Activated naive CD4-positive, alpha-beta T cell (primary cell): ENCODE measurements at regions not wholly inside any gene's neighbourhood (a gene's known extent, or its start where the extent isn't known, plus 50 kb on each side); places are given as distances from the start of the nearest gene placed in this dataset.

Experiments used
- DNase-seq, 4 experiments: peaks; one replicate each; lab custom pipeline; 2025; lab: John Stamatoyannopoulos, UW

DNA sequence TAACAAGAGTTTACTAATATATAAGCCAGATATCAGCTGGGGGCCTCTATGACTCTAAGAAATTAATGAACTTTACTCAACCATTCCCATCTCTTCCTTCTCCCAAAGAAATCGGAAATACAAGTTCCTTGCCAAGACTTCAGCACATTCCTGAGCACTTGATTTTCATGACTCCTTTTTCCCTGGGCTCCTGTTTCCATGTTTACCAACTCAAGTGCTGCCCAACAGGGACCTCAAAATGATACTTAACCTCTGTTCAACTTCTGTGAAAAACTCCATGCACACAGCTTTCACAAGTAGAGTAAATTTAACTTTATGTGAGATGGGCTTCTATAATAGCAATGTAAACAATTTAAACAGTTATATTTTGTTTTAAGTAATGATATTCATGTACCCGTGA lies 315.8 kb upstream of the CDIN1 start:
- no peak for DNase-seq

DNA sequence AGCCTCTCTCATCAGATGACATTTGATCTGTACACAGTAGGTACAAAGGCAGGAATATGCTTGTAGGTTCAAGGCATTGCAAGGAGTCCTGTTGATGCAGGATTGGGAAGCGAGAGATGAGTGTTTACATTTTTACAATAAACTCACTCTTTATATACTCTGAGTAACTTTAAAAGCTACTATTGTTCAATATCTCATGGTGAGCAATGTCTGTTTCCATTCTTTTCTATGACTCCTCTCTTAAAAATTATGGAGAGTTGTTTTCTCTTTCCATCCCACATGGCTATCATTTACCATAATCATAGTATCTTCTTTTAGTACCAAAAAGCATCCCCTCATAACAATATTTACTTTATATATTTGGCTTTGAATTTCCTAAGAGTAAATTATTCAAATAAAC lies 314.0 kb upstream of the CDIN1 start:
- no peak for DNase-seq

- no peak for DNase-seq
Observed at GRCh38 chr15:36271048-36271447, 308.4 kb upstream of the CDIN1 start.

- DNase-seq, result no peak
Observed at GRCh38 chr15:36275656-36276055, 303.8 kb upstream of the CDIN1 start.

DNA sequence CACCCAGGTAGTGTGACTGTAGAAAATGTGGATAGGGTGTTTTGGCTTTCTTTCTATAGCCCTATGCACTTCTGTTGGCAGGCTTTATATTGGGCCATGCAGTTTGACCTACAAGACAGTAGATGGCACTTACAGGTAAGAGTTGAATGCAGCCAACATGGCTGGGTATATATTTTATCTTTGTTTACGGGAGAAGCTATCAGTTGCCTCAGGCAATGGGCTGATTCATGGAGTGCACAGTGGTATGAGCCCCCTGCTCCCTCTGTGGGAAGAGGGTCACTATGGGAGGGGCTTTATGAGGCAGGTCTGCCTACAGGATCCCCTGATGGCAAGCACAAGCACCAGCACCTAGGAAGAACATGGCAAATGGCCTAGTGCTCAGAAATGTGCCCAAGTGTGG lies 301.2 kb upstream of the CDIN1 start:
- no peak for DNase-seq

- no peak for DNase-seq
Observed at GRCh38 chr15:36282821-36283220, 296.6 kb upstream of the CDIN1 start.

GRCh38 chr15:36284911-36285310 lies 294.5 kb upstream of the CDIN1 start:
- DNase-seq, result no peak

DNA sequence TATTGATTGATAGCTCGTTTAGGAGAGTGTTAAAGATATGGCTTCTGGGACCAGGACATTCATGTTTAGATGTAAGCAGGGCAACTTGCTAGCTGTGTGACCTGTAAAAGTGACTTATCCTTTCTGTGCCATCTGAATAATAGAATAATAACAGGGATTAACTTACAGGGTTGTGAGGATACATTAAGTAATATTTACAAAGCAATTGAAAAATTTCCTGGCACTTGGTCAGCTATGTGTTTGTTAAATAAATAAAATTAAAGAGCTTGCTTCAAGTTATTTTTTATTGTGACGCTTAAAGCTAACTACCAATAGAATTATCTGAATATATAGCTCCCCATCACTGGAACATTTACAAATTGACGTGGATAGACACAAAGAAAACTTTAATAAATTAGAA lies 287.9 kb upstream of the CDIN1 start:
- no peak for DNase-seq

DNA sequence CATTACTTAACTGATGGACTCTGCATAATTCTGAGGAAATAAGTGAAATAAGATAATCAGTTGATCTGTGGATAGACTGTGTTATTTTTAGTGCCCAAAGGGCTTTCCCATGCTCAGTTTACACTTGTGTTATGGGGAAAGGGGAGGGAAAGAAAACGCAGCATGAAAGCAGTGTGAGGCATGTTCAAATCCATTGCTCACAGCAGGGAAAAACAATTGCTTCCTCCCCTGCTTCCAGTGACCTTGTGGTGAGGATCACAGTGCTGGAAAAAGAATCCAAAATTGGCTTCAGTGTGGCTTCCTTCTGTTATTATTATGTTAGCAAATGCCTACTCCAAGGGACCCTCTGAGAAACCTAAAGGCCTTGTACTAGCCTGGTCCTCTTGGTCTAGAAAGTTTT lies 285.1 kb upstream of the CDIN1 start:
- DNase-seq, result no peak

GRCh38 chr15:36301947-36302346 lies 277.5 kb upstream of the CDIN1 start:
- no peak for DNase-seq

- DNase-seq, result no peak
Observed at GRCh38 chr15:36313021-36313420, 266.4 kb upstream of the CDIN1 start.

DNA sequence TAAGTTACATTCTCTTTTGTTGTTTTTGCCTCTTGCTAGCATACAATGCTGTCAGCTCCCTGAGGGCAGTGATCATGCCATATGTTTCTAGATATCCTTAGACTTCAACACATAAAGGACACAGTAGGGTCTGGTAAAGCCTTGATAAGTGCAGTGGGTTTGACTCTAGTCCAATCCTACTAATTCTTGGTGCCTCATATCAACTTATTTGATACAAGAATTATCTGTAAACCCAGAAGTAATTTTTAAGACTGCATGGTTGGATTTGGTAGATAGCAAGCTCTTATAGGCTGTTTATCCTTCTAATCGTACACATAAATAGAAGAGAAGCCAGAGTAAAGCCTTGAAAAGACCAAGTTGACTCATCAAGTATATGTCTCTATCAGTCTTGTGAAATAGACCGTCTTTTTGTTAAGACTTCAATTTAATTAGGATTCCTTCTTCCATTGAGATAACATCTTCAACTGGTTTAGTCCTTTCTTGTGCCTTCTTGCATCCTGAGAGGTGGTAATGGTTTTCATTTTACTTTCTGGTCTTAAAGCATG lies 265.6 kb upstream of the CDIN1 start:
- no peak for DNase-seq

GRCh38 chr15:36315649-36316048 lies 263.8 kb upstream of the CDIN1 start:
- no peak for DNase-seq

GRCh38 chr15:36323615-36324014 lies 255.8 kb upstream of the CDIN1 start:
- no peak for DNase-seq

DNA sequence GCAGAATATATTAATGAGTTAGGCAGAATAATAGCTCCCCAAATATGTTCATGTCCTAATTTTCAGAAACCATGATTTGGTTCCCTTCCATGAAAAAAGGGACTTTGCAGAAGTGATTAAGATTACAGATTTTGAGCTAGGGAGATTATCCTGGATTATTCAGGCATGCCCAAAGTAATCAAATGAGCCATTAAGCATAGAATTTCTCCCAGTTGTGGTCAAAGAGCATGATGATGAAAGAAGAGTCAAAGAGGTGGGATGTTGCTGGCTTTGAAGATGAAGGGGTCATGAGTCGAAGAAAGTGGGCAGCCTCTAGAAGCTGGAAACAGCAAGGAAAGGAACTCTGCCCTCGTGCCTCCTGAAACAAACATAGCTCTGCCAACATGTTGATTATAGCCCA lies 254.2 kb upstream of the CDIN1 start:
- DNase-seq, result no peak

DNA sequence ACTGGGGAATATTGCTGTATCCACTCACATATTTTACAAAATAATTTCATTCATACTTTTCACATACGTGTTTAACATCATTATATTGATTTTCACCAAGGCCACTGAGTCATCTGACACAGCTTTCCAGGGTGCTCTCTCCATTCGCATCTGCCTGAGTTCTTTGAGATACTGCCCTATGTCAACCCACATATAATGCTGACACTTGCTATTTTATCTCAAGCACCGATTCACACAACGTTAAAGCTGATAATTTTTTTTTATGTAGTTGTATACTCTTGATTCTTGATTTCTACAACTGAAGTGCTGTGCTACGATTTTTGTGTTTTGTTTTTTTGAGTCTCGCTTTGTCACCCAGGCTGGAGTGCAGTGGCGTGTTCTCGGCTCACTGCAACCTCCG lies 249.8 kb upstream of the CDIN1 start:
- DNase-seq, result no peak

DNA sequence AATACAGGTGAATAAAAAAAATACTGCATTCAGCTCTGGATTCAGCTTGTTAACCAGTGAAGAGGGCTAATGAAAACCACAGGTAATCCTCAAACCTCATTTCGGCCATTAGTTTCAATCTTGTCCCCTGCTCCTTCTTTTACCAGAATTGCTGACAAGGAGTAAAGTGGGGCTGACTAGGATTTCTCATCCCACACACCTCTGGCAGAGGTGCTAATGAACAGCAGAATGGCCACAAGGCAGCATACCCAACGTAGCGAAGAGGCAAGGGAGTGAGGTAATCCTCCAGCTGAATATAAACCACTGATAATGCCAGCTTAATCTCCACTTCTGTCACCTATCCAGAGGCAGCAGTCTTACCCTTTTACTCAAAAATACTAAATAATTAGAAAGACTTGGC lies 248.8 kb upstream of the CDIN1 start:
- DNase-seq, result no peak

GRCh38 chr15:36331531-36332275 lies 247.7 kb upstream of the CDIN1 start:
- DNase-seq, result no peak

- DNase-seq, result no peak
Observed at GRCh38 chr15:36332301-36332700, 247.1 kb upstream of the CDIN1 start.

GRCh38 chr15:36332896-36333295 lies 246.5 kb upstream of the CDIN1 start:
- DNase-seq, result no peak

GRCh38 chr15:36334059-36334458 lies 245.4 kb upstream of the CDIN1 start:
- no peak for DNase-seq

DNA sequence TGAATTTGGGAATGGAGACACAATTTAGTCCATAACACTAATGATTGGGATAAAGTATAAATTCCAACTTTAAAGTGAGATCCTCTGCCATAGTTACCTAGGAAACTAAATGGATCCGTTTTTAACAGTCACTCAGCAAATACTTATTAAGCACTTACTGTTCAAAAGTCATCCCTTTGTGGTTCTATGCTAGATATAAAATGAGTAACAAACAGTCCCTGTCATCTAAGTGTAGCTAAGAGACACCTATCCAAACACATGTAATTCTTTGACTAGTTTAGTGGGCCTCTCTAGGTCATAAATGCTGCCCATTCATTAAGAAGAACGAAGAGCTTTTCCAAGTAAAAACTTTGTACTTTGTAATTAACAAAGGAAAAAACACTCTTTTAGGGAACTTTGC lies 244.2 kb upstream of the CDIN1 start:
- DNase-seq, result no peak

- DNase-seq, result no peak
Observed at GRCh38 chr15:36335659-36336058, 243.8 kb upstream of the CDIN1 start.

DNA sequence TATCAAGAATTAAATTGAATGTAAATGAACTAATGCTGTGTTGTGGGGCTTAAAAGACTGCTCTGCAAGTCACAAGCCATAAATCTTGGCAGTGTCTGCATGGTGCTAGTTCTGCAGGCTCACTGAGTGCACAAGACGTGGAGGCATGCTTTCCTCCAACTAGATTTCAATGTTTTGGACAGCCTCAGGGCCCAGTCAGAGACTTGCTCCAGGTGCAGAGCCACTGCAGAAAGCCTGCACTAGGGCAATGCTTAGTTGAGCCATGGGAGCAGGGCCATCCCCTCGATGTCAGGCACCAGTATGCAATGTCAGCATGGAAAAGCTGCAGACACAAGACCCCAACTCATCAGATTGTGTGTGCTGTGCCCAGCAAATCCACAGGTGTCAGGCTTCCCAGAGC lies 234.5 kb upstream of the CDIN1 start:
- no peak for DNase-seq
